Stimulated activated CD4-positive, alpha-beta T cell treated with anti-CD3 and anti-CD28 coated beads, Interleukin-2, amount 100 ng/mL, for 48 hours (primary cell): ENCODE measurements at regions not wholly inside any gene's neighbourhood (a gene's known extent, or its start where the extent isn't known, plus 50 kb on each side); places are given as distances from the start of the nearest gene placed in this dataset.
"Not testable (repeated sequence)": the region's sequence is repeated elsewhere in the genome, so short reads cannot be mapped to it uniquely, and the experiment has no call there.

Source experiments
- DNase-seq, 2 donors: peaks; one replicate each; pipeline ENCODE4 v3.0.0-alpha.2; 2020

GRCh38 chr12:124705545-124706138 lies 138.2 kb upstream of the NCOR2 start:
- DNase-seq: no peak

- no peak for DNase-seq
These were observed 137.2 kb upstream of the NCOR2 start for GRCh38 chr12:124704619-124705018.

GRCh38 chr12:124703856-124704255 lies 136.4 kb upstream of the NCOR2 start:
- DNase-seq: no peak

- no peak for DNase-seq
These were observed 135.3 kb upstream of the NCOR2 start for GRCh38 chr12:124702736-124703135.

- no peak for DNase-seq
These were observed 133.6 kb upstream of the NCOR2 start for GRCh38 chr12:124700810-124701592.

DNA sequence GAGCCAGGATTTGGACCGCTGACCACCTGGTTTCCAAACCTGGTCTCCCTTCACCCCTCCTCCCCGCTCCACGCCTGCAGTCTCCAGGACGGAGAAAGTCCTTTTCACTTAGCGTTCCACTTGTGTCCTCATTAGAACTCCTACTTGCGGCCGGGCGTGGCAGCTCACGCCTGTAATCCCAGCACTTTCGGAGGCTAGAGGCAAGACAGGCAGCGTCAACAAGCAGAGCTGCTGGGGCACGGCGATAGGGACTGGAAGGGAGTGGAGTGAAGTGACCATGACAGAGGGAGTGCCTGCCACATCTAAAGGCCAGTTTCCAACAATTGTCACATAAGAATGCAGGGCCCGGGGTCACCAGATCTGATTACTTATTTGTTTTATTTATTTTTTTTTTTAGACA lies 132.5 kb upstream of the NCOR2 start:
- DNase-seq: no peak

DNA sequence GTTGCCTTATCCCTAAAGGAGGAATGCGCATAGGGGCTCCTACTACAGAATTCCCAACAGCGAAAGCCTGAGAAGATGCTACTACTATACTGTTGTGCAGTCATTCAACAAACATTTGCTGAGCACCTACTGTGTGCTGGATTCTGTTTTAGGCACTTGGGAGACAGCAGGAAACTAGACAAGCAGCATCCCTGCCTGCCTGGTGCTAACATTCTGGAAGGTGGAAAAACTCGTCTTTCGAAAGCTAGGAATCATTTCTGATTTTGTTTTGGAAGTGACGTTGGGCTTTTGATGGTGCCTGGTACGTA lies 131.5 kb upstream of the NCOR2 start:
- DNase-seq: no peak

GRCh38 chr12:124698211-124698997 lies 131.0 kb upstream of the NCOR2 start:
- no peak for DNase-seq

- DNase-seq: not testable (repeated sequence)
These were observed 130.3 kb upstream of the NCOR2 start for GRCh38 chr12:124697722-124698121.

DNA sequence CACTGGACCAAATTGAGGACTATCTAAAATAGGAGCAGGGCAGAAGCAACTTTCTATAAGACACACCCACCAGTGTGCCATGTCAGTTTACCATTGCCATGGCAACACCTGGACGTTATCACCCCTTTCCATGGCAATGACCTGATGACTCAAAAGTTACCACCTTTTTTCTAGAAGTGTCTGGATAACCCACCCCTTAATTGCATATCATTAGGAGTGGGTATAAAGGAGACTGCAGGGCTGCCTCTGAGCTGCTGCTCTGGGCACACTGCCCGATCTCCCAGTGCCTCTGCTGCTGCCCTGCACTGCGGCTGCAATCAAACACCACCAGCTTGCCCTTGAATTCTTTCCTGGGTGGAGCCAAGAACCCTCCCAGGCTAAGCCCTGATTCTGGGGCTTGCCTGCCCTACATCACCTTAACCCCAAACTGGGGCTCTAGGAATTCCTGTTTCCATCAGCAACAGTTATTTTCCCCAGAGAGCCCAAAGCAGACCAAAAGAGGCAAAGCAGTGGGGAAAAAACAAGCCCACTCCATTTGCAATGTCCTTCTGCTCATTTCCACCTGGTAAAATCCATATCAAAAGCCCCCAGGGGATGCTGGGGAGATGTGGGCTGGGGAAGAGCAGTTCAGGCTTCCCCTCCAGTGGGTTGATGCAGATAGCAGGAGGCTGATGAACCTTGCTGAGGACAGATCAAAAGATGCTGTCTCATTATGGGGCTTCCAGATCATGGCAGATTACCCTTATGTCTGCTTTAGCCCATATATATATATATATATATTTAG lies 129.5 kb upstream of the NCOR2 start:
- DNase-seq: no peak

DNA sequence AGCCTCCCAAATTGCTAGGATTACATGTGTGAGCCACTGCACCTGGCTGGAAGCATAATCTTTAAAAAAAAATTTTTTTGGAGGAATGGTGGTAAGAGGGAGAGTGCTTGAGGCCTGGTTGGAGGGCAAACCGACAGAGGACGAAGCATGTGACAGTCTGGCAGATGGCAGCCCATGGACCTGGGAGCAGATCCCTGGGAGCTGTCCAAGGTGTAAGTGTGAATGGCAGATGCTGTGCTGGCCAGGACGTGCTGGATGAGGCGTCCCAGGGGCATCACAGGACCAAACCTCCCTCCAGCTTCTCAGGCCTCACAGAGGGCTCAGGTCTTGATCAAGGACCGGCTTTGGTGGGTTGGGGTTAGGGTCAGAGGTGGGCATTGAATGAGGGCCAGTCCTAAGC lies 128.4 kb upstream of the NCOR2 start:
- no peak for DNase-seq

DNA sequence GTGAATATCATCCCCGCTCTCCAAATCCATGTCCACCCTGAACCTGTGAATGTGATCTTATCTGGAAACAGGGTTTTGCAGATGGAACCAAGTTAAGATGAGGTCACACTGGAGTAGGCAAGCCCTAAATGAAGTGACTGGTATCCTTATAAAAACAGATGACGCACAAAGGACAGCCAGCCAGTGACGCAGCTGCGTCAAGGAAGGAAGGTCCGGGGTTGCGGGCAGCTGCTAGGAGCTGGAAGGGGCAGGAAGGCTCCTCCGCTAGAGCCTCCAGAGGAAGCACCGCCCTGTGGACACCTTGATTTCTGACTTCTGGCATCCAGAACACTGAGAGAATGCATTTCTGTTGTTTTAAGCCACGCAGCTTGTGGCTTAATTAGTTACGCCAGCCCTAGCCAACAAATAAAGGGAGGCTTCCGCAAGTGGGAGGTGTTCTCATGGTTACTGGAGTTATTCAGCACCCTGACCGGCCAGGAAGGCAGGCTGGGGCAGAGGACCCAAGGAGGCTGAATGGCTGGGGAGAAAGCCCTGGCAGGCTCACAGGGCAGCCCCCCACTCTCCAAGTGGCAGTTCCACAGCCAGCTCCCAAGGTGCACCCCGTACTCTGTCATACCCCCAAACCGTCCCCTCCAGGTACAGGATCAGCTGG lies 127.6 kb upstream of the NCOR2 start:
- no peak for DNase-seq

DNA sequence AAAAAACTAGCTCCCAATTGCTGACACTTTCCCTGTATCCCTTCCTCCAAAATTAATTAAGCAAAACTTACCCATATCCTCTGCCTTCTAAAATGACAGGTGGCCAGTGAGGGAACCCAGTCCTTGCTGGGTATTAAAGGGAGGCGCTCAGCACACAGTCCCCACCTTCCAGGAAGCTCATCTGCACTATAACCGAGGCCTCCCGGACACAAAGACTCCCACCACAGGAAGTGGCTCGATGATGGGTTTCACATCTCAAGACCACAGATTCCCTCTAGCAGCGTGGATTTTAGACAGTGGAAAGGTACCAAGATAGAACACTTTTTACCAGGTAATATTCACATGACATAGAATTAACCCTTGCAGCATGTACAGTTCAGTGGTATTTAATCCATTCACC lies 126.8 kb upstream of the NCOR2 start:
- DNase-seq: no peak

DNA sequence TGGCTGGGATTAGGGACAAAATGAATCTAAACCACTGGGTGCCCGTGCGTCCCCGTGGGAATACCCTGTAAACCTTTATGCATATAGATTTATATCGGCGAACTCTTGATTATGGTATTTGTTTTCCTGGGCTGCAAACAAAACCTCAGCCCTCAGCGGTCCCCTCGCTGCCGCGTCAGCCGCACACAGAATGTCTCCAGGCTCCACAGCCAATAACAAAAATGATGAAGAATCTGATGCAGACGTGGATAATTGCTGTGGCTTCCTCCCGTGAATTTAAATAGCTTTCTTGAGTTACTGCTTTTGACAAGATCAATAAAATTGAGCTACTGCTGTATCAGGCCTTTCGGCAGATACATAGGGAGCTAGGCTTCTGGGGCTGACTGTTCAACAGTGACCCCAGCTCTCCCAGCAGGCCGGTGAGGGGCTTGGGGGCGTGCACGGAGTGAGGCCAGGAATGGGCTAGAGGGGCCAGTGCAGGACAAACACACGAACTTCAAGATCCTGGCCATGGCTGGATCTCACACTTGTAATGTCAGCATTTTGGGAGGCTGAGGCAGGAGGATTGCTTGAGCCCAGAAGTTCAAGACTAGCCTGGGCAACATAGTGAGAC lies 125.8 kb upstream of the NCOR2 start:
- no peak for DNase-seq

DNA sequence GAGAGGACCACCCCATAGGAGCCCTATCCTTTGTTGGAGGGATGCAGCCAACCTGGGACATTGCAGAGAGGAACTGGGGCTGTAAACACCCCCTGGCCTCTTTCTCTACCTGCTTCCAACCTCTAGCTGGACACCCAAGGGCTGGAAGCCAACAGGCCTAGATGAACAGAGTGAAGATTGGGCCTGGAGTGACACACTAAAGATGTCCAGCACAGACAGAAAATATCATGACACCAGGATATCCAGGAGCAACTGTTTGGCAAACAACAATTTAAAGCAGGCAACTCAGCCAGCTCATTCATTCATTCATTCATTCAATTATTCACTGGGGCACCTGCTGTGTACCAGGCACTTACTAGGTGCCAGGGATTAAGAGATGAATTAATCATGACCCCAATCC lies 125.0 kb upstream of the NCOR2 start:
- DNase-seq: no peak

DNA sequence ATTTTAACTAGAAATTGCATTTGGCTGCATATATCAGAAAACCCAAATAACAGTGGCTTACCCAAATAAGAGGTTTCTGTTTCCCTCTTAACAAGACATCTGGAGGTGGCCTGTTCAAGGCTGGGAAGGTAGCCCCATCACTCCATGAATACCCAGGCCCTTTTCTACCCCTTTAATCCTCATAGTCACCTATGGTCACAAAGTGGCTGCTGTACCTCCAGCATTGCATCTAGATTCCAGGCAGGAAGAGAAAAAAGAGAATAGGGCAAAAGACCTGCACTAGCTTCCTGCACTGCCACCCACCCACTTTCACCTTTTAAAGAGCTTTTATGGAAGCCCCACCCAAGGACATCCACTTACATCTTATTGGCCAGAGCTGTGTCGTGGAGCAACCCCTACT lies 124.0 kb upstream of the NCOR2 start:
- DNase-seq: no peak

DNA sequence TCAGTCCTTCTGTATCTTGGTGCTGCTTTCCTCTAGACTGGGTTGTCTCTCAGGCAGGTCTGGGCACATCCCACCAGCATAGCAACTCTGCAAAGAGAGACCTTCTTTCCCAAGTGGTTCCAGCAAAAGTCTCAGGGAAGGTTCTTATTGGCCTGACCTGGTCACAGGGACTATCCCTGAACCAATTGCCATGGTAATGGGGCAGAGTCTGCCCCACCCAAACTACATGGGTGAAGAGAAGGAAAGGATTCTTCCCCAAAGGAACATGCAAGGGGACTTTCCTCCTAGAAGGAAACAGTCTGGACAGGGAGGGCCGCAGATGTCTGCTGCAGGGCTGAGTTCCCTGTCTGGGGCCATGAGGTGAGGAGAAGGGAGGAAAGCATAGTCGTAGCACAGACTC lies 122.2 kb upstream of the NCOR2 start:
- no peak for DNase-seq

GRCh38 chr12:124688356-124688992 lies 121.1 kb upstream of the NCOR2 start:
- no peak for DNase-seq

DNA sequence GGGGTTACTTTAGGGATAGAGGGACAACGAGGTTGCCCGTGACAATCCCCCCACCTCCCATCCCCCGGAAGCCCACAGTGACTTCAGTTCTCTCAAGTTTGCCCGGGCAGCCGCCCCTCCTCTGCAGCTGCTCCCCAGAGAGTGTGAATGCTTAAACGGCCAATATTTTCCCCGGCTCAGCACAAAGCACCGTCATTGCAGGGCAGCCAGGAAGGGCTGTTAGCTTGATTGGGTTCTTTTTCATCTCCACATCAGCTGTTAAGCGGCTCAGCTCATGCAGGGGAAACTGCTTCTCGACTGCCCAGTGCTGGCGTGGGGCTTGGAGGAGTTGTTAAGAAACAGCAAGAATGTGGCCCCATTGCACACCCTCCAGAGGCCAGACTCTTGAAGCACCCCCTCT lies 120.5 kb upstream of the NCOR2 start:
- DNase-seq: peak in 1 of 2 donors; percentile 4

- DNase-seq: no peak
These were observed 119.9 kb upstream of the NCOR2 start for GRCh38 chr12:124687174-124687902.
